ENCODE measurements at regions not wholly inside any gene's neighbourhood (a gene's known extent, or its start where the extent isn't known, plus 50 kb on each side); places are given as distances from the start of the nearest gene placed in this dataset.

GRCh38 chr12:126869644-126870043 is 1397.3 kb upstream of the TMEM132C start:
- Histone ChIP-seq H3K36me3 (ENCODE audit: control insufficient read depth in 1 of 2, insufficient read depth in 2 of 2, low read length in 2 of 2) (no peaks in the 10 kb centered on the region), H3K4me1 (ENCODE audit: control insufficient read depth in 1 of 2, insufficient read depth in 2 of 2, low read length in 2 of 2) (no peaks in the 10 kb centered on the region), H3K27me3 (ENCODE audit: control insufficient read depth in 1 of 2, insufficient read depth in 2 of 2, low read length in 2 of 2) (no peaks in the 10 kb centered on the region), H3K27ac (ENCODE audit: low read depth, low read length) (no peak overlapping the region), H3K9me3 (ENCODE audit: control insufficient read depth in 1 of 2, low read length in 2 of 2) (no peaks in the 10 kb centered on the region), H3K4me3 (ENCODE audit: low read depth in 1 of 2, low read length in 2 of 2) (no peak overlapping the region), H3K9ac (ENCODE audit: low read depth in 1 of 2, low read length in 2 of 2) (no peak overlapping the region)

DNA sequence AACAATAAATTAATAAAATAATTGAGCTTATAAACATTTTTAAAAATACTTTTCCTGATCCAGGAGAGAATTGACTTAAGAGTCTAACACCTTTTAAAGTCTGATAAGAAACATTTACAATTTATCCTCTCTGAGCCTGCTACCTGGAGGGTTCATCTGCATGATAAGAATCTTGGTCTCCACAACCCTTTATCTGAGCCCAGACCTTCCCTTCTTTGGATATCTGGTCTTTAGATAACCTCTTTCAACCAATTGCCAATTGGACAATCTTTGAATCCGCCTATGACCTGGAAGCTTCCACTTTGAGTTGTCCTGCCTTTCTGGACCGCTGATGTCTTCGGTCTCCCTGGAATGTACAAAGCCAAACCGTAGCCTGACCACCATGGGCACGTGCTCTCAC is 1393.3 kb upstream of the TMEM132C start:
- Histone ChIP-seq H3K9ac (ENCODE audit: low read depth in 1 of 2, low read length in 2 of 2) (no peak overlapping the region), H3K36me3 (ENCODE audit: control insufficient read depth in 1 of 2, insufficient read depth in 2 of 2, low read length in 2 of 2) (no peaks in the 10 kb centered on the region), H3K27ac (ENCODE audit: low read depth, low read length) (no peak overlapping the region), H3K9me3 (ENCODE audit: control insufficient read depth in 1 of 2, low read length in 2 of 2) (no peaks in the 10 kb centered on the region), H3K4me3 (ENCODE audit: low read depth in 1 of 2, low read length in 2 of 2) (no peak overlapping the region), H3K4me1 (ENCODE audit: control insufficient read depth in 1 of 2, insufficient read depth in 2 of 2, low read length in 2 of 2) (no peaks in the 10 kb centered on the region), H3K27me3 (ENCODE audit: control insufficient read depth in 1 of 2, insufficient read depth in 2 of 2, low read length in 2 of 2) (no peaks in the 10 kb centered on the region)

GRCh38 chr12:126874427-126875026 is 1392.4 kb upstream of the TMEM132C start:
- H3K9ac ChIP-seq (ENCODE audit: low read depth in 1 of 2, low read length in 2 of 2): no peak overlapping the region
- H3K36me3 ChIP-seq (ENCODE audit: control insufficient read depth in 1 of 2, insufficient read depth in 2 of 2, low read length in 2 of 2): no peaks in the 10 kb centered on the region
- H3K4me3 ChIP-seq (ENCODE audit: low read depth in 1 of 2, low read length in 2 of 2): no peak overlapping the region
- no peaks in the 10 kb centered on the region for H3K9me3 ChIP-seq (ENCODE audit: control insufficient read depth in 1 of 2, low read length in 2 of 2)
- no peak overlapping the region for H3K27ac ChIP-seq (ENCODE audit: low read depth, low read length)
- no peaks in the 10 kb centered on the region for H3K4me1 ChIP-seq (ENCODE audit: control insufficient read depth in 1 of 2, insufficient read depth in 2 of 2, low read length in 2 of 2)
- no peaks in the 10 kb centered on the region for H3K27me3 ChIP-seq (ENCODE audit: control insufficient read depth in 1 of 2, insufficient read depth in 2 of 2, low read length in 2 of 2)

GRCh38 chr12:126879842-126880241 is 1387.1 kb upstream of the TMEM132C start:
- no peak overlapping the region for H3K27ac ChIP-seq (ENCODE audit: low read depth, low read length)
- no peak overlapping the region for H3K9ac ChIP-seq (ENCODE audit: low read depth in 1 of 2, low read length in 2 of 2)
- H3K4me3 ChIP-seq (ENCODE audit: low read depth in 1 of 2, low read length in 2 of 2): no peak overlapping the region
- no peaks in the 10 kb centered on the region for H3K9me3 ChIP-seq (ENCODE audit: control insufficient read depth in 1 of 2, low read length in 2 of 2)
- no peaks in the 10 kb centered on the region for H3K4me1 ChIP-seq (ENCODE audit: control insufficient read depth in 1 of 2, insufficient read depth in 2 of 2, low read length in 2 of 2)
- no peaks in the 10 kb centered on the region for H3K36me3 ChIP-seq (ENCODE audit: control insufficient read depth in 1 of 2, insufficient read depth in 2 of 2, low read length in 2 of 2)
- no peaks in the 10 kb centered on the region for H3K27me3 ChIP-seq (ENCODE audit: control insufficient read depth in 1 of 2, insufficient read depth in 2 of 2, low read length in 2 of 2)

DNA sequence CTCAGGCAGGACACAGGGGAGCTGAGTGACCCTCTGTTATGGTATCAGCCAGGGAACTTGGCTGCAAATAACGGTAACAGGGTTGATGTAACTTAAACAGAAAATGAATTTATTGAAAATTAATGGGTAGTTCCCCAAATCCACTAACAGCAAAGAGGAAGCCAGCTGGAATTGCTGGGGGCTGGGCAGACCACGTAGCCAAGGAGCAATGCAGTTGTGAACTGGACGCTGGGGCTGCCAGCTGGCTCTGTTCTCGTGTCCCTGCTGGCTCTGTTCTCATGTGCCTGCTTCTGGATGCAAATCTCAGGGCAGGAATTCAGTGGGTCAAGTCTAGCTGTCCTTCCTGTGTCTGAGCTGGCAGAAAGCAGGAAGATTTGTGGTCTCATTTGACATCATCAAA is 1383.3 kb upstream of the TMEM132C start:
- Histone ChIP-seq H3K4me1 (ENCODE audit: control insufficient read depth in 1 of 2, insufficient read depth in 2 of 2, low read length in 2 of 2) (no peaks in the 10 kb centered on the region), H3K27me3 (ENCODE audit: control insufficient read depth in 1 of 2, insufficient read depth in 2 of 2, low read length in 2 of 2) (no peaks in the 10 kb centered on the region), H3K9ac (ENCODE audit: low read depth in 1 of 2, low read length in 2 of 2) (no peak overlapping the region), H3K4me3 (ENCODE audit: low read depth in 1 of 2, low read length in 2 of 2) (no peak overlapping the region), H3K36me3 (ENCODE audit: control insufficient read depth in 1 of 2, insufficient read depth in 2 of 2, low read length in 2 of 2) (no peaks in the 10 kb centered on the region), H3K9me3 (ENCODE audit: control insufficient read depth in 1 of 2, low read length in 2 of 2) (no peaks in the 10 kb centered on the region), H3K27ac (ENCODE audit: low read depth, low read length) (no peak overlapping the region)

DNA sequence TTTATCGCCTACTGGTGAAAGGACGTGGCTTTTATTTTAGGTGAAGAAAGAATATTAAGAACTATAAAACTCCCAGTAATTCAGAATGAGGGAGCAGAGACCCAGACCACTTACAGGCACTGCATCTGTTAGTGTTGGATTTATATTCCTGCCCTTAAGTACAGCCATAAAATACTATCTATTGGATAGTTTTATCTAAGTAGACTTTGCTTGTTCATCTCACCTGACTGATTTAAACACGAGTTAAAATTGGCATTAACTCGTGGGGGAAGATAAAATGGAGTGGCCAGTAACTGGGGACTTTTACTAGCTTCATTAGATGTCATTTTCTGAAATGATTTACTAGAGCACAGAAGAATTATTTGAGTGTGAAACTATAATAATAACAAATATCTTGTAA is 1377.5 kb upstream of the TMEM132C start:
- H3K36me3 ChIP-seq (ENCODE audit: control insufficient read depth in 1 of 2, insufficient read depth in 2 of 2, low read length in 2 of 2): no peaks in the 10 kb centered on the region
- H3K4me3 ChIP-seq (ENCODE audit: low read depth in 1 of 2, low read length in 2 of 2): no peak overlapping the region
- H3K4me1 ChIP-seq (ENCODE audit: control insufficient read depth in 1 of 2, insufficient read depth in 2 of 2, low read length in 2 of 2): no peaks in the 10 kb centered on the region
- H3K27ac ChIP-seq (ENCODE audit: low read depth, low read length): no peak overlapping the region
- H3K9me3 ChIP-seq (ENCODE audit: control insufficient read depth in 1 of 2, low read length in 2 of 2): peaks cover 0 to 3% of the 10 kb centered on the region in 2 donors
- H3K27me3 ChIP-seq (ENCODE audit: control insufficient read depth in 1 of 2, insufficient read depth in 2 of 2, low read length in 2 of 2): peaks cover 0 to 3% of the 10 kb centered on the region in 2 donors
- H3K9ac ChIP-seq (ENCODE audit: low read depth in 1 of 2, low read length in 2 of 2): no peak overlapping the region

DNA sequence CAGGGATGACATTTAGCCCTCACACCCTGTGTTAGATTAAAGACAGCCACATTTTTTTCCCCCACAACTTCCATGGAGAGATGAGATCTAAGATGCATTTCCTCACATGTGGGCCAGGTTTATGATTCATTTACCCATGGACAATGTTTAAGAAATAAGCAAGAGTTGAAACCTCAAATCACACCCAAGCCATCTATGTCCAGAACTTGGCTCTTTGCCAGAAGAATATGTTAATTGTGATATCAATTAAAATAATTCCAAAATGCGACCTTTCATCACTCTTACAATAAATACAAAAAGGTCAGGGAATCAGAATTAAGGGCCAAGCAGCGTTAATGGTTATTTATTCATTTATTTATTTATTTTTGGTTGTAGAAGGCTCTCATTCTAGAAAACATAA is 1376.9 kb upstream of the TMEM132C start:
- peaks cover 0 to 3% of the 10 kb centered on the region in 2 donors for H3K9me3 ChIP-seq (ENCODE audit: control insufficient read depth in 1 of 2, low read length in 2 of 2)
- no peaks in the 10 kb centered on the region for H3K36me3 ChIP-seq (ENCODE audit: control insufficient read depth in 1 of 2, insufficient read depth in 2 of 2, low read length in 2 of 2)
- peaks cover 0 to 3% of the 10 kb centered on the region in 2 donors for H3K27me3 ChIP-seq (ENCODE audit: control insufficient read depth in 1 of 2, insufficient read depth in 2 of 2, low read length in 2 of 2)
- H3K4me3 ChIP-seq (ENCODE audit: low read depth in 1 of 2, low read length in 2 of 2): no peak overlapping the region
- H3K9ac ChIP-seq (ENCODE audit: low read depth in 1 of 2, low read length in 2 of 2): no peak overlapping the region
- no peaks in the 10 kb centered on the region for H3K4me1 ChIP-seq (ENCODE audit: control insufficient read depth in 1 of 2, insufficient read depth in 2 of 2, low read length in 2 of 2)
- no peak overlapping the region for H3K27ac ChIP-seq (ENCODE audit: low read depth, low read length)

DNA sequence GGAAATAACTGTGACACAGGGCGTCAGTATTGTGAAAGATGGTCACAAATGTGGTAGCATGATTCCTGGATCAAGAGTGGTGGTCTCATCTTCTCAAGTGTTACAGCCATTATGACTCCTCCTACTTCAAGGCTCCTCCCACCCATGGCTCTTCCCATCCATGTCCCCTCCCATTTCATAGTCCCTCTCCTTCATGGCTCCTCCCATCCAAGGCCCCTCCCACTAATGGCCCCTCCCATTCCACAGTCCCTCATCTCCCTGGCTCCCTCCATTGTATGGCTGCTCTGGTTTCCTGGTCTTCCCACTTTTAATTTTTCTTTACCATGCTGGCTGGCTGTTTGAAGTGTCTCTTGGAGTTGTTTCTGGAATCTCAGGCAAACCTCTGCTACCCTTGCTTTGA is 1375.2 kb upstream of the TMEM132C start:
- Histone ChIP-seq H3K9me3 (ENCODE audit: control insufficient read depth in 1 of 2, low read length in 2 of 2) (peaks cover 0 to 3% of the 10 kb centered on the region in 2 donors), H3K36me3 (ENCODE audit: control insufficient read depth in 1 of 2, insufficient read depth in 2 of 2, low read length in 2 of 2) (no peaks in the 10 kb centered on the region), H3K27me3 (ENCODE audit: control insufficient read depth in 1 of 2, insufficient read depth in 2 of 2, low read length in 2 of 2) (peaks cover 0 to 3% of the 10 kb centered on the region in 2 donors), H3K4me1 (ENCODE audit: control insufficient read depth in 1 of 2, insufficient read depth in 2 of 2, low read length in 2 of 2) (no peaks in the 10 kb centered on the region), H3K27ac (ENCODE audit: low read depth, low read length) (no peak overlapping the region), H3K9ac (ENCODE audit: low read depth in 1 of 2, low read length in 2 of 2) (no peak overlapping the region), H3K4me3 (ENCODE audit: low read depth in 1 of 2, low read length in 2 of 2) (no peak overlapping the region)

GRCh38 chr12:126895951-126896913 is 1370.7 kb upstream of the TMEM132C start:
- no peaks in the 10 kb centered on the region for H3K36me3 ChIP-seq (ENCODE audit: control insufficient read depth in 1 of 2, insufficient read depth in 2 of 2, low read length in 2 of 2)
- peaks cover 0 to 3% of the 10 kb centered on the region in 2 donors for H3K27me3 ChIP-seq (ENCODE audit: control insufficient read depth in 1 of 2, insufficient read depth in 2 of 2, low read length in 2 of 2)
- peaks cover 0 to 3% of the 10 kb centered on the region in 2 donors for H3K9me3 ChIP-seq (ENCODE audit: control insufficient read depth in 1 of 2, low read length in 2 of 2)
- no peak overlapping the region for H3K4me3 ChIP-seq (ENCODE audit: low read depth in 1 of 2, low read length in 2 of 2)
- no peak overlapping the region for H3K27ac ChIP-seq (ENCODE audit: low read depth, low read length)
- H3K9ac ChIP-seq (ENCODE audit: low read depth in 1 of 2, low read length in 2 of 2): no peak overlapping the region
- no peaks in the 10 kb centered on the region for H3K4me1 ChIP-seq (ENCODE audit: control insufficient read depth in 1 of 2, insufficient read depth in 2 of 2, low read length in 2 of 2)

DNA sequence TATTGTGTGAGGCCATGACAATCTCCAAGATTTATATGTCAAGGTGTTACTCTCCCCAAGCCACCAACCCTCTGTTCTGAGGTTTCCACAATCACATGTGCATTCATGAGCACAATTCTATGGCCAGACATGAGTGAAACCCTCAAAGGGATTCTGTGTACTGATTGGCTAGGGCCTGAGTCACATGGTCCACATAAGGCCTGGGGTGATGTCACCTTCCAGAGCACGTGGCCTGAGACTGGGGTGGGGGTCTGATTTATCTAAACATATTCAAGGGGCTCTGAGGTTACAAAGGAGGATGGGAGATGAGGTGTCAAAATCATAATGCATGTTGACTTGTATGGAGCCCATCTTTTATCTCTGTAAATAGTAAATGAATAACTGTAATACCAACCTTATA is 1369.9 kb upstream of the TMEM132C start:
- Histone ChIP-seq H3K4me3 (ENCODE audit: low read depth in 1 of 2, low read length in 2 of 2) (no peak overlapping the region), H3K27me3 (ENCODE audit: control insufficient read depth in 1 of 2, insufficient read depth in 2 of 2, low read length in 2 of 2) (no peaks in the 10 kb centered on the region), H3K4me1 (ENCODE audit: control insufficient read depth in 1 of 2, insufficient read depth in 2 of 2, low read length in 2 of 2) (no peaks in the 10 kb centered on the region), H3K9me3 (ENCODE audit: control insufficient read depth in 1 of 2, low read length in 2 of 2) (no peaks in the 10 kb centered on the region), H3K9ac (ENCODE audit: low read depth in 1 of 2, low read length in 2 of 2) (no peak overlapping the region), H3K27ac (ENCODE audit: low read depth, low read length) (no peak overlapping the region), H3K36me3 (ENCODE audit: control insufficient read depth in 1 of 2, insufficient read depth in 2 of 2, low read length in 2 of 2) (no peaks in the 10 kb centered on the region)
